ENCODE measurements at regions not wholly inside any gene's neighbourhood (a gene's known extent, or its start where the extent isn't known, plus 50 kb on each side); places are given as distances from the start of the nearest gene placed in this dataset.

GRCh38 chr21:32921632-32922230, 104.0 kb upstream of the OLIG2 start:
- DNase-seq = peak in 13 of 14 experiments; percentile 9 to 64 (median 36)

DNA sequence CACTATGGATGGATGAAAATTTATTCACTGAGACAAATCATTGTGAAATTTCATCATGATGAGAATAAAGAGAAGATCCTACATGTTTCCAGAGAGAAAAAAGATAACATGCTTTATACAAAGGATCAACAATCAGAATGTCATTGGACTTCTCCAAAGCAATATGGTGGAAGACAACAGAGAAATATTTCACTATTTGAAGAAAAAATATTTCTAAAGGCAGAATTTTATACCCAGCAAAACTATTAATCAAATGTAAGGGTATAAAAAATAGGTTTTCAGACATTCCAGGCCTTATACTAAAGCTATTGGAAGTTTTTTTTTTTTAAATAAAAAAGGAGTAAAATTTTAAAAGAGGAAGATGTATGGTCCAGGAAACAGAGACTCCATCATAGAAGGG, 100.6 kb upstream of the OLIG2 start:
- no peaks in the 10 kb centered on the region for H3K27me3 Mint-ChIP-seq
- no peak overlapping the region for H3K4me3 ChIP-seq (ENCODE audit: low read length)
- H3K4me1 ChIP-seq (ENCODE audit: insufficient read depth, low read length) = peaks cover 8% of the 10 kb centered on the region
- H3K36me3 ChIP-seq (ENCODE audit: insufficient read depth, low read length) = no peaks in the 10 kb centered on the region
- ChIA-PET CTCF (no interaction called here), POLR2A (no interaction called here)
- H3K4me3 Mint-ChIP-seq = no peak overlapping the region
- intact Hi-C loops (cut with DNase I, micrococcal nuclease) = no loop called here
- H3K4me1 Mint-ChIP-seq (ENCODE audit: low read depth) = peaks cover 14% of the 10 kb centered on the region
- no peak for ATAC-seq (ENCODE audit: poor library complexity)
- no peaks in the 10 kb centered on the region for H3K36me3 Mint-ChIP-seq (ENCODE audit: low read depth)
- H3K9me3 ChIP-seq (ENCODE audit: control insufficient read depth in 1 of 2, insufficient read depth in 1 of 2, low read length in 2 of 2) = peaks cover 3 to 26% of the 10 kb centered on the region in 2 experiments
- H3K9me3 Mint-ChIP-seq = peaks cover 4% of the 10 kb centered on the region
- TF ChIP-seq, protein P1, sequence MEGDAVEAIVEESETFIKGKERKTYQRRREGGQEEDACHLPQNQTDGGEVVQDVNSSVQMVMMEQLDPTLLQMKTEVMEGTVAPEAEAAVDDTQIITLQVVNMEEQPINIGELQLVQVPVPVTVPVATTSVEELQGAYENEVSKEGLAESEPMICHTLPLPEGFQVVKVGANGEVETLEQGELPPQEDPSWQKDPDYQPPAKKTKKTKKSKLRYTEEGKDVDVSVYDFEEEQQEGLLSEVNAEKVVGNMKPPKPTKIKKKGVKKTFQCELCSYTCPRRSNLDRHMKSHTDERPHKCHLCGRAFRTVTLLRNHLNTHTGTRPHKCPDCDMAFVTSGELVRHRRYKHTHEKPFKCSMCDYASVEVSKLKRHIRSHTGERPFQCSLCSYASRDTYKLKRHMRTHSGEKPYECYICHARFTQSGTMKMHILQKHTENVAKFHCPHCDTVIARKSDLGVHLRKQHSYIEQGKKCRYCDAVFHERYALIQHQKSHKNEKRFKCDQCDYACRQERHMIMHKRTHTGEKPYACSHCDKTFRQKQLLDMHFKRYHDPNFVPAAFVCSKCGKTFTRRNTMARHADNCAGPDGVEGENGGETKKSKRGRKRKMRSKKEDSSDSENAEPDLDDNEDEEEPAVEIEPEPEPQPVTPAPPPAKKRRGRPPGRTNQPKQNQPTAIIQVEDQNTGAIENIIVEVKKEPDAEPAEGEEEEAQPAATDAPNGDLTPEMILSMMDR (IDR thresholded peaks at IDR 0.05) = no peak
- no peaks in the 10 kb centered on the region for H3K27me3 ChIP-seq (ENCODE audit: control insufficient read depth in 1 of 2, insufficient read depth in 2 of 2, low read length in 2 of 2)
- DNase-seq = no peak
- no peak overlapping the region for H3K27ac Mint-ChIP-seq
- H3K27ac ChIP-seq (ENCODE audit: low read depth in 1 of 2, low read length in 2 of 2) = no peak overlapping the region

More at GRCh38 chr21:32921632-32922230, 104.0 kb upstream of the OLIG2 start:
- no peak for ATAC-seq (ENCODE audit: poor library complexity)
- Histone ChIP-seq H3K4me1 (ENCODE audit: insufficient read depth, low read length) (peaks cover 2% of the 10 kb centered on the region), H3K9me3 (ENCODE audit: control insufficient read depth in 1 of 2, insufficient read depth in 1 of 2, low read length in 2 of 2) (peaks cover 3 to 26% of the 10 kb centered on the region in 2 experiments), H3K27ac (ENCODE audit: low read depth in 1 of 2, low read length in 2 of 2) (no peak overlapping the region), H3K4me3 (ENCODE audit: low read length) (no peak overlapping the region), H3K36me3 (ENCODE audit: insufficient read depth, low read length) (no peaks in the 10 kb centered on the region), H3K27me3 (ENCODE audit: control insufficient read depth in 1 of 2, insufficient read depth in 2 of 2, low read length in 2 of 2) (no peaks in the 10 kb centered on the region)
- Mint-ChIP-seq H3K4me1 (ENCODE audit: low read depth) (peaks cover 19% of the 10 kb centered on the region), H3K4me3 (no peak overlapping the region), H3K27me3 (no peaks in the 10 kb centered on the region), H3K9me3 (peaks cover 4% of the 10 kb centered on the region), H3K27ac (no peak overlapping the region), H3K36me3 (ENCODE audit: low read depth) (no peaks in the 10 kb centered on the region)
- ChIA-PET POLR2A (no interaction called here), CTCF (no interaction called here)
- intact Hi-C loops (cut with DNase I, micrococcal nuclease) = loop anchor here in 1 of 2 experiments (5.0 kb wide), 2 partner anchors 276 to 451 kb away; no protein-coding TSS in a partner anchor
- TF ChIP-seq, protein P1 (IDR thresholded peaks at IDR 0.05) = peak; percentile 67

DNA sequence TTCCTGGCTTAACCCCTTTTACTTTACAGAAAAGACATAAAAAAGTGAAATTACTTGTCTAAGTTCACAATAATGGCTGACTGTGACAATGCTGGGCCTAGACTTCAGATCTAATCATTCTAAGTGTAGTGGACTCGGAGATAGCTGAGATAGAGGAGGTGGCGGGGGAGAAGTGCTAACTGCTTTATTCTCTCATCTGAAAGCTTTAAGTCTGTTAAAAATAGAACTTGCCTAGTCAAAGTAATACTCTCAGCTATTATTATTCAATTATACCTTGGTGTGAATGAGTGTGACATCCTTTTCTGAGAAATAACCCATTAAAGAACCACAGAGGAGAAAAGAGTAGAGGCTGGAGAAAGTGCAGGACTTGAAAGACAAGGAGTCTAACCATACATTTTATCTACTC, 96.1 kb upstream of the OLIG2 start:
- no peak overlapping the region for H3K4me3 Mint-ChIP-seq
- Histone ChIP-seq H3K27me3 (ENCODE audit: control insufficient read depth in 1 of 2, insufficient read depth in 2 of 2, low read length in 2 of 2) (no peaks in the 10 kb centered on the region), H3K4me3 (ENCODE audit: low read length) (no peak overlapping the region), H3K36me3 (ENCODE audit: insufficient read depth, low read length) (no peaks in the 10 kb centered on the region), H3K4me1 (ENCODE audit: insufficient read depth, low read length) (peaks cover 38% of the 10 kb centered on the region), H3K27ac (ENCODE audit: low read depth in 1 of 2, low read length in 2 of 2) (no peak overlapping the region), H3K9me3 (ENCODE audit: control insufficient read depth in 1 of 2, insufficient read depth in 1 of 2, low read length in 2 of 2) (peaks cover 3 to 19% of the 10 kb centered on the region in 2 experiments)
- intact Hi-C loops (cut with DNase I, micrococcal nuclease) = no loop called here
- TF ChIP-seq, protein P1 (IDR thresholded peaks at IDR 0.05) = no peak
- DNase-seq (peak in 1 of 14 experiments; percentile 26), ATAC-seq (ENCODE audit: poor library complexity) (no peak)
- no peak overlapping the region for H3K27ac Mint-ChIP-seq
- peaks cover 4% of the 10 kb centered on the region for H3K9me3 Mint-ChIP-seq
- H3K36me3 Mint-ChIP-seq (ENCODE audit: low read depth) = peaks cover 5% of the 10 kb centered on the region
- POLR2A ChIA-PET = no interaction called here
- CTCF ChIA-PET = no interaction called here
- peaks cover 32% of the 10 kb centered on the region for H3K4me1 Mint-ChIP-seq (ENCODE audit: low read depth)
- no peaks in the 10 kb centered on the region for H3K27me3 Mint-ChIP-seq

Data from CD4-positive, alpha-beta T cell (primary cell).